HepG2 (cell line): ENCODE measurements at regions not wholly inside any gene's neighbourhood (a gene's known extent, or its start where the extent isn't known, plus 50 kb on each side); places are given as distances from the start of the nearest gene placed in this dataset.

ENCODE experiments used
- ATAC-seq: fragments of 200-7000 bp; cut with Tn5 transposase; 3 replicates; pipeline ENCODE4 v1.9.1; 2020; ENCODE audit warnings: mild to moderate bottlenecking, moderate library complexity
- BruUV-seq: library from RNA; stranded (reverse); fragments of 400-500 nt; replicated peaks from 2 replicates; lab custom pipeline; 2021; lab: Mats Ljungman, UMichigan
- CTCF ChIA-PET: fragments of 300-600 bp; formaldehyde crosslinking; extraction: SDS; loops from one replicate; lab custom pipeline; 2021; ENCODE audit warnings: low total read pairs, inconsistent platforms, low intra/inter-chr PET ratio; lab: Yijun Ruan, JAX
- POLR2A ChIA-PET: fragments of 350-600 bp; sonication (Branson Sonifier 250); formaldehyde crosslinking; loops from one replicate; lab custom pipeline; 2020; ENCODE audit warnings: antibody characterized with exemption, inconsistent platforms; lab: Yijun Ruan, JAX
- DNase-seq: peaks from one replicate; pipeline ENCODE4 v3.0.0-alpha.2; 2015; ENCODE audit warnings: low spot score
- FAIRE-seq: peaks from 3 replicates; lab custom pipeline; 2011; peaks lifted over from hg19 to GRCh38; lab: Jason Lieb, UNC
- H2AFZ ChIP-seq: one replicate; pipeline ENCODE4 v1.6.1; 2011; ENCODE audit warnings: low read length, inconsistent platforms
- H3K27ac ChIP-seq: fragments of 300-600 bp; 3 replicates; pipeline ENCODE4 v1.8.0; 2011; ENCODE audit warnings: mixed run types, mild to moderate bottlenecking, mixed read lengths, low read length, inconsistent platforms; ENCODE audit not compliant: insufficient read depth; ENCODE audit errors: extremely low read length
- H3K27me3 ChIP-seq, 2 experiments: fragments of 200-600 bp in 1 of 2; 2 replicates in 1 of 2; 3 replicates in 1 of 2; pipeline versions ENCODE4 v1.6.0 to v1.8.0; 2011; ENCODE audit warnings: low read length in 2 of 2, mild to moderate bottlenecking in 2 of 2, moderate library complexity in 2 of 2, inconsistent platforms in 1 of 2; ENCODE audit not compliant: insufficient read depth in 2 of 2, control insufficient read depth in 1 of 2
- H3K36me3 ChIP-seq, 2 experiments: fragments of 200-600 bp in 1 of 2; replicated peaks in 1 of 2; 2 replicates in 1 of 2; 3 replicates in 1 of 2; pipeline versions ENCODE4 v1.5.1 to v1.8.0; 2011; ENCODE audit warnings: low read length in 2 of 2, inconsistent platforms in 1 of 2; ENCODE audit not compliant: insufficient read depth in 2 of 2, control insufficient read depth in 1 of 2
- H3K4me1 ChIP-seq: 2 replicates; pipeline ENCODE4 v1.5.1; 2012; ENCODE audit warnings: low read length, inconsistent platforms; ENCODE audit not compliant: insufficient read depth
- H3K4me2 ChIP-seq: 2 replicates; pipeline ENCODE4 v1.6.0; 2011; ENCODE audit warnings: low read depth, low read length, inconsistent platforms
- H3K4me3 ChIP-seq, 3 experiments: fragments of 200-600 bp in 1 of 3; sonication (generic), shearing (Covaris generic) in 1 of 3; replicated peaks in 1 of 3; 2 replicates each; pipeline ENCODE4 v1.5.1; 2011 to 2016; ENCODE audit warnings: low read length in 3 of 3, inconsistent platforms in 2 of 3, low read depth in 2 of 3, mild to moderate bottlenecking in 2 of 3, control low read depth in 1 of 3, mixed read lengths in 1 of 3; ENCODE audit not compliant: insufficient read depth in 1 of 3
- H3K79me2 ChIP-seq: one replicate; pipeline ENCODE4 v1.6.1; 2011; ENCODE audit warnings: low read length, inconsistent platforms; ENCODE audit not compliant: insufficient read depth
- H3K9ac ChIP-seq: 2 replicates; pipeline ENCODE4 v1.6.0; 2011; ENCODE audit warnings: mild to moderate bottlenecking, low read depth, low read length, inconsistent platforms; ENCODE audit not compliant: insufficient read depth
- H3K9me3 ChIP-seq: 2 replicates; pipeline ENCODE4 v1.5.1; 2012; ENCODE audit warnings: mild to moderate bottlenecking, low read length
- H4K20me1 ChIP-seq: 2 replicates; pipeline ENCODE4 v1.6.0; 2011; ENCODE audit warnings: inconsistent platforms, mild to moderate bottlenecking, low read length, moderate library complexity; ENCODE audit not compliant: insufficient read depth
- RBAK ChIP-seq: sonication (generic); formaldehyde crosslinking; IDR thresholded peaks from 2 replicates; pipeline ENCODE4 v1.5.1; 2020; ENCODE audit warnings: mild to moderate bottlenecking, missing genetic modification reagents
- TIGD3 ChIP-seq: sonication (generic); formaldehyde crosslinking; IDR thresholded peaks from 2 replicates; pipeline ENCODE4 v1.5.1; 2020; ENCODE audit warnings: mild to moderate bottlenecking, missing genetic modification reagents, borderline replicate concordance
- ZNF512B ChIP-seq: sonication (generic); formaldehyde crosslinking; IDR thresholded peaks from 2 replicates; pipeline ENCODE4 v1.5.1; 2020; ENCODE audit warnings: missing genetic modification reagents, mild to moderate bottlenecking, borderline replicate concordance
- ZNF878 ChIP-seq: sonication (generic); formaldehyde crosslinking; IDR thresholded peaks from 2 replicates; pipeline ENCODE4 v1.8.1; 2023; ENCODE audit warnings: mild to moderate bottlenecking, missing genetic modification reagents, moderate library complexity
- WGBS: methylation state at CpG from one replicate; pipeline ENCODE4 v1.1.6; 2017; ENCODE audit warnings: low lambda C conversion rate; 5-methylcytosine and 5-hydroxymethylcytosine counted together
- in situ Hi-C: cut with HindIII; loops from 2 replicates; pipeline ENCODE4 v1.10.0; 2017; ENCODE audit warnings: low pct_unique_long_range_greater_than_20kb; ENCODE audit not compliant: extremely low pct_ligation_motif_present
- intact Hi-C: fragments of 100-400 bp; cut with micrococcal nuclease; formaldehyde crosslinking; loops from one replicate; pipeline ENCODE4 v1.10.0; 2022; ENCODE audit not compliant: unreplicated experiment

- Histone ChIP-seq H3K36me3 (no peaks in the 10 kb centered on the region), H3K27ac (no peak overlapping the region), H4K20me1 (no peaks in the 10 kb centered on the region), H2AFZ (no peak overlapping the region), H3K4me3 (no peak overlapping the region), H3K27me3 (peaks cover 6 to 63% of the 10 kb centered on the region in 2 experiments; a peak in 4 of 5 replicates), H3K9me3 (peaks cover 9% of the 10 kb centered on the region), H3K9ac (no peak overlapping the region), H3K4me2 (no peak overlapping the region), H3K4me1 (peaks cover 28% of the 10 kb centered on the region), H3K79me2 (no peaks in the 10 kb centered on the region)
- FAIRE-seq, result no peak
- ChIA-PET CTCF (no interaction called here), POLR2A (no interaction called here)
- in situ Hi-C loops (no loop called here), intact Hi-C loops (no loop called here)
- 42% methylated on average over 4 of the region's 10 CpGs for WGBS
- no TSS peak for BruUV-seq
- peak; percentile 62; the same call in 1 of the 2 replicates for TF ChIP-seq RBAK (CRISPR knock-in tag)
- TF ChIP-seq TIGD3 (CRISPR knock-in tag), result no peak
- no peak for TF ChIP-seq ZNF512B
- TF ChIP-seq ZNF878 (CRISPR knock-in tag), result no peak
- DNase-seq, result no peak
- no peak for ATAC-seq
Observed at GRCh38 chr4:3853388-3854035, 87.3 kb downstream of the ADRA2C start.
